Upper lobe of left lung (tissue), 4 donors: ENCODE measurements at regions not wholly inside any gene's neighbourhood (a gene's known extent, or its start where the extent isn't known, plus 50 kb on each side); places are given as distances from the start of the nearest gene placed in this dataset.

Experiments
- POLR2A ChIP-seq, 4 donors: fragments of 450-650 bp; IDR thresholded peaks; one replicate each; pipeline ENCODE4 v1.5.1; 2016 to 2017; ENCODE audit warnings: antibody characterized with exemption in 4 of 4, mild to moderate bottlenecking in 2 of 4
- TF ChIP-seq, protein P1 (sequence below), 6 experiments: fragments of 450-650 bp in 4 of 6; fragments of 200-600 bp in 2 of 6; sonication (generic) in 2 of 6; IDR thresholded peaks; one replicate each; pipeline ENCODE4 v1.5.1; 2016 to 2019; ENCODE audit warnings: antibody characterized with exemption in 6 of 6

DNA sequence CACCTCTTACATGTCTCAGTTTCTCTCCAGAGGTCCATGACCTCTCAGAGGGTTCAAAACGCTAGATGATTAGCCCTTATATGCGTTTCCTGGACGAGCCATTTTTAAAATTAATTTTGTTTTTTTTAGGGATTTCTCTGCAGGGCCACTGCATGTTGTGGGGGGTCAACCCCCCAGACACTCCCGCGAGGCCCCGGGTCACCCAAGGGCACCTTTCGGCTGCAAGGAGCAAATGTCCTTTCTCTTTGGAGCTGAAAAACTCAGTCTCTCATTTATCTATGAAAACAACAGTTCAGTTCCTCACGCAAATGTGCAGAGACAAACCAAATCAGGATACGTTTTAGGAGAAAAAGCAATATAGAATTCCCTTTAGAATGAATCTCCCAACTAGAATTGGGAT lies 944.3 kb upstream of the SEMA6D start:
- TF ChIP-seq, protein P1, sequence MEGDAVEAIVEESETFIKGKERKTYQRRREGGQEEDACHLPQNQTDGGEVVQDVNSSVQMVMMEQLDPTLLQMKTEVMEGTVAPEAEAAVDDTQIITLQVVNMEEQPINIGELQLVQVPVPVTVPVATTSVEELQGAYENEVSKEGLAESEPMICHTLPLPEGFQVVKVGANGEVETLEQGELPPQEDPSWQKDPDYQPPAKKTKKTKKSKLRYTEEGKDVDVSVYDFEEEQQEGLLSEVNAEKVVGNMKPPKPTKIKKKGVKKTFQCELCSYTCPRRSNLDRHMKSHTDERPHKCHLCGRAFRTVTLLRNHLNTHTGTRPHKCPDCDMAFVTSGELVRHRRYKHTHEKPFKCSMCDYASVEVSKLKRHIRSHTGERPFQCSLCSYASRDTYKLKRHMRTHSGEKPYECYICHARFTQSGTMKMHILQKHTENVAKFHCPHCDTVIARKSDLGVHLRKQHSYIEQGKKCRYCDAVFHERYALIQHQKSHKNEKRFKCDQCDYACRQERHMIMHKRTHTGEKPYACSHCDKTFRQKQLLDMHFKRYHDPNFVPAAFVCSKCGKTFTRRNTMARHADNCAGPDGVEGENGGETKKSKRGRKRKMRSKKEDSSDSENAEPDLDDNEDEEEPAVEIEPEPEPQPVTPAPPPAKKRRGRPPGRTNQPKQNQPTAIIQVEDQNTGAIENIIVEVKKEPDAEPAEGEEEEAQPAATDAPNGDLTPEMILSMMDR (IDR thresholded peaks at IDR 0.05), result no peak
- TF ChIP-seq POLR2A (IDR thresholded peaks at IDR 0.05), result no peak
